GM19395 (cell line): ENCODE measurements at regions not wholly inside any gene's neighbourhood (a gene's known extent, or its start where the extent isn't known, plus 50 kb on each side); places are given as distances from the start of the nearest gene placed in this dataset.
"Not testable (repeated sequence)": the region's sequence is repeated elsewhere in the genome, so short reads cannot be mapped to it uniquely, and the experiment has no call there.

Experiments
- ATAC-seq: cut with Tn5 transposase; IDR thresholded peaks from one replicate; pipeline ENCODE4 v1.9.1; 2021; ENCODE audit warnings: mild to moderate bottlenecking, moderate library complexity; ENCODE audit not compliant: unreplicated experiment

DNA sequence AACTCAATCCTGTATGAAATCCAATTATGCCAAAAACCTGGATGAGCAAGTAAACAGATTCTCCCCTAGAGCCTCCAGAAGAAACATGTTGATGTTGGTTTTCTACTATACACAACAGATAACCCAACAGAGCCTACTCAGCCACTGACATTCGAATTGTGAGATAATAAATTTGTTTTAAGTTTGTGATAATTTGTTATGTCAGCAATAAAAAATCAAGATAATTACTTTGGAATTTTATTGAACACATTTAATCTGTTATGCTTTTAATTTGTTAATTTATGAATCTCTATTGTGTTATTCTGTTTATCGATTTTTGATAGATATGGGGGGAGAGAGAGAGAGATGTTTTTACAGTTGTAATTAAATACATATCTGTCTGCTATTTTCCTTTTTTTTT is 1016.1 kb upstream of the PCDH7 start:
- no peak for ATAC-seq

DNA sequence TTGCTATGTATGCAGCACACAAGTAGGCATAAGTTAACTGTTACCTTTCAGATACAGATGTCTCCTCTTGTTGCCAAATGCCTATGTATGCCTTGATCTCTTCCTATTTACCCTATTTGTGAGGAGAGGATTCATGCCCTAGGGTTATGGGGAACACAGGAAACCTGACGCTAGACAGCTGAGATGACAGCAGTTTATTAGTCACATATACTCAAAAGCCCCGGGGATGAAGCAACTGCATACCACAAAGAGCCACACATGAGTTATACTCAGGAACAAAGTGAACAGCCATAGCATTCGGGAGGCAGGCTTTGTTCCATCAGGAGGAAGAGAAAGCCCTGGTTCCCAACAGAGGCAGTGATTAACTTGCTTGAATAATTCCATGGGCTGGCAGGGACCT is 1011.7 kb upstream of the PCDH7 start:
- no peak for ATAC-seq

DNA sequence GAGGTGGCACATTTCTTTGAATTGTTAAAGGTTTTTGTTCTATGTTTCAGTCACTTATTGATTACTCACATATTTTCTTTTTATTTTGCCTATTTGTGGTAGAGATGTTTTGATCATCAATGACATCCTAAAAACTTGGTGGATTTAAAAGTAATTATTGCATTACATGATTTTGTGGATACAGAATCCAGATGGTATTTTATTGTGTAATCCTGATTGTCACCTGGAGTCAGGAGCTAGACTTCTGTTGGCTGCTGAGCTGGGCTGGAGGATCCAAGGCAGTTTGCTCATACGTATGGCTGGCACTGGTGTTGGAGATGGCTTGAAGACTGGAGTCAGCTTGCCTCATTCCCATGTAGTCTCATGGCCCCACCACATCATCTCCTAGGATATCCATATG is 1009.6 kb upstream of the PCDH7 start:
- no peak for ATAC-seq

DNA sequence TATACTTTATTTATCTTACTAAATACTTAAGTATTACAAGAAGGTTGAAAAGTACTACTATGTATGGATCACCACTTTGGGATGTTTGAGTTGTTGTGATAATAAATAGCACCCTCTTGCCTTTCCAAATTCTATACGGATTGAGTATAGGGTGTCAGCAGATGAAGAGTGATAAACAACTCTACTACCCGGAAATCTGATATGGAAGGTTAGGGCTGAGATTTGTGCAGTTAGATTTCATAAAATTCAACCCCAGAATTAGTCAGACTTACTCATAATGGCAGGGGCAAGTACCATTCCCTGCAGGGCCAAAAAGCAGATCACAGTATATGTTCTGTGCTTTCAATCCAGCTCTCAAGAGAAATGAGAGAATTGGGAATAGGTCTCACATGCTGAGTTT is 1008.9 kb upstream of the PCDH7 start:
- ATAC-seq, result no peak

DNA sequence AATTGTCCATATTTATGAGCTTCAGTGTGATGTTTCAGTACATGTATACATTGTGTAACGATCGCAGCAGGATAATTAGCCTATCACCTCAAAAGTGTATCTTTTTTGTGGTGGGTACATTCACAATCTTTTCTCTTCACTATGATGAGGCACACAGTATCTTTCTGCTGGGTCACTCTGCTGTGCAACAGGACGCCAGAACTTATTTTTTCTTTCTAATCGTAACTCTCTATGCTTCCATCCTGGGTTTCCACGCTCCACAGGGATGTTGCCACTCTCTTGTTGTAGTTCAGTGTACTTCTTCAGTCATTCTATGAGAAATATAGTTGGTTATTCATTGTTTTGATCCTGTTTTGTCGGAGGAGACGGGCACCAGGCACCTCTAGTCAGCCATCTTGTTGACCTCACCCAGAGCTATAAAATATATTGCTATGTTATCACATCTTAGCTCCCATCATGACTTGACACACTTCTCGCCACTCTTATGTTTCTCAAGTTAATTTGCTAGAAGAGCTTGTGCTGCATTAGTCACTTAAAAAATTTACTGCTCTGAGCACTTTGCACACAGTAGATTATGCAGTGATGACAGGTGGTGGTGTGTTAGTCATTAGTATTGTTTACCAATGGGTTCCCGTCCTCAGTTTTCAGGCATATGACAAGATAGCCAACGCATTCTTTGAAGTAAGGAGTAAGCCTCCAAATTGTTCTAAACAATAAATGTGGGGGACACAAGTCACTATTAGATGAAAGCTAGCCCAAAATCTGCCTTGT is 1002.7 kb upstream of the PCDH7 start:
- no peak for ATAC-seq

DNA sequence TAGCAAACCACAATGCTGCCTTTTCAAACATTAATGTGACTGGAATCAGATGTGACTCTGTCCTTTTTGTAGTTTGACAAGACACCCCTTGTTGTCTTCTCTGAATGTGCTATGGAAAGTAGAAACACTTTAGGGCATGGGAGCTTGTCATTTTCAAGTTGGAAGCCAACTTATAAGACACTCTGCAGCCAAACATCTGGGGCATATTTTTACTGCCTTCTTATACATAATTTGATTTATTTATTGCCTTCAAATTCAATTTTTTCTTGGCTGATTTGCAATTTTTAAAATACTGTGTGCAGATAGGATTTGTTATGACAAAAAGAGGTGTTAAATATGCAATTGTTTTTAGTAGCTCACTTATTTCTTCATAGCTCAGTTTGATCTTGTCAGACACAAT is 1002.0 kb upstream of the PCDH7 start:
- no peak for ATAC-seq

DNA sequence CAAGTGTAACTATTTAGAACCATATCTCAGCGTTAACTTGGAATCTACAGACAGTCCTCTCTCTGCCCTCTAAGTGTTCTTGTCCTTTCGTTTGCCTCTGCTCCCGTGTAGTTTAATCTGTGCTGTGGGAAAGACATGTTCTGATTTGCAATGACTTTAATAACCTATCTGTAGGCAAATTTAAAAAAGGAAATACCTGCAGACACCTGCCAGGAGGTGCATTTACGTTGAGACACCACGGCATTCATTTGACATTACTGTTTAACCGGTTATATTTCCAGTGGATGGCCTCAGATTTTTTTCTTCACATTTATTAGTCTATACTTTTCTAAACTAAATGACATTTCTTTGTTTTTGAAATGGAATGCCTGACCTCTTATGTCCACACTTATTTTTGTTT is 997.9 kb upstream of the PCDH7 start:
- ATAC-seq, result no peak

DNA sequence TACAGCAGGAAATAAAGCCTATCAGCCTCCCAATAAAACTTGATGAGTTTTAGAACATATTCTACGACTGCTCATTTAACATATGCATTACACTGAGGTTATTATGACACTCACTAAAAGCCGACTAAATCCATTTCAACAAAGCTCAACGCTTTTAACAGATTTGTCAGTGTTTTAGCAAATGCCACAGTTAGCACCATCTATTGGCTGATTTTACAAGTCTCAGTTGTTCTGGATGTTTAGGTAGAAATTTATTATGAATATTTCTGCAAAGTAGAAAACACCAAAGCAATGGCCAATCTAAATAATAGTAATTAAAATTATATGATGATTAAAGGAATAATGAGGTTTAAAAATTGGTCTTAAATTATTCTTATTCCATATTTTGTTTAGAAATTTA is 993.2 kb upstream of the PCDH7 start:
- no peak for ATAC-seq

DNA sequence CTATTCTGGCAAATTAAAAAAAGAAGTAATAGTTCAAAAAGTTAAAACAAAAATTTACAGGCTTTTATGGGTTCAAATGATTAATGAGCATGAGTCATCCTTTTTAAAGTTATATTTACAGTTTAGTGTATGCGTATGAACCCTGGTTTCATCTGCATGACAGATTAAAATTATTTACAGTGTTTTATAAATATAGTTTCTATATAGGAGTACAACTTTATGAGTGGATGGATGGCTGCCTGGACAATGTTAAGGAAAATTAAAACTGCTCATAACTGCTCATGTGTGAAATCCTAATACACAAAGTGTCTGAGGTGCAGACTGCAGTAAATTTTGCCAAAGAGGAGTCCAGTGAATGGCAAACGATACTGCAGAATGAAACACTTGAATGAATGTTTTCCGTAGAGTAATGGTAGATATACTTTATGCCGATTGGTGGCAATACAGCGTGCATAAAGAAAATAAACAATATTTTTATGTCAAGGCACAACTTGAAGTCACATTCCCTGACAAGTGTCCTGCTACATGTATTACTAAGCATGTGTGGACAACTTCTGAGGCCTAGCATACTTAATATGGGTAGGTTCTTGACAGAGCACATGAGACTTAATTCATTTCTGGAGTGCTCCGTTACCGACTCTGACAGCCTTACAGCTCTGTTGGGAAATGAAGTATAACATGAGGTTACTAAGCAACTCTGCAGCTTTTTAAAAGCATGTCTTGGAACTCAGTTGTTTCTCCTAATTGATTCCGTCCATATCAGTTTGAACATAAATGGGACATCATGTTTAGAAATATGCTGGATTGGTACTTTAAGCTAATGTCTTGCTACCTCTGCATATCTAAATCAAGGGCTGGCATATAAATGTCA is 985.6 kb upstream of the PCDH7 start:
- no peak for ATAC-seq

DNA sequence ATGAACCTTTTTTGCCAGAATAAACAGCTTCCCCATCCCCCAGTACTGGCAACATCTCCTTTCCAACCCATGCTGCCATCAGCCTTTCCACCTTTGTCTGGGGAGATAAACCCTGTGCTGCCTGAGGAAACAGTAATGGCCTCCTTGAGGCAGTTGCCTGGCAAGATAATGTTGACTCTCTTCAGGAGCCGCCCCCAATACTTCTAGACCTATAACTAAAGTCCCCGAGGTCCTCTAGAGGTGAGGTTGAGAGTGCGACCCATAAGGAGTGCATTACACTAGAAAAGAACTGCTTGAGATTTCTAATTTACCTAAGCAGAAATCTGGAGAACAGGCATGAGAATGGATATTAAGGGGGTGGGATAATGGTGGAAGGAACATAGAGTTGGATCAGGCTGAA is 963.2 kb upstream of the PCDH7 start:
- ATAC-seq, result no peak

DNA sequence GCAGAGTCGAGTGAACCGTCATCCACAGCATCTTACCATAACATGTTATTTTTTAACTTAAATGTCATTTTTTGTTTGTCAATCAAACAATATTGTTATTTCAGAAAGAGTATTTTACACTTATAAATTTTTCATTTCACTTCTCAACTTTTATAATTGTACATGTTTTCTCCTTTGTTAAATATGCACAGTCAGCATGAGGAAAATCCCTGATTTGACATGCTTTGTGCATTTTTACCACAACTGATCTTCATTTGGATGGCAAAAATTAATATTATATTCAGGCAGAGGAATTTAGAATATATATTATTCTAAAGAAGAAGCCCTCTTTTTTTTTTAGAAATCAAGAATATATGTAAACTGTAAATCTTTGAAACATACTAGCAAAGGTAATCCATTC is 958.0 kb upstream of the PCDH7 start:
- ATAC-seq, result no peak

DNA sequence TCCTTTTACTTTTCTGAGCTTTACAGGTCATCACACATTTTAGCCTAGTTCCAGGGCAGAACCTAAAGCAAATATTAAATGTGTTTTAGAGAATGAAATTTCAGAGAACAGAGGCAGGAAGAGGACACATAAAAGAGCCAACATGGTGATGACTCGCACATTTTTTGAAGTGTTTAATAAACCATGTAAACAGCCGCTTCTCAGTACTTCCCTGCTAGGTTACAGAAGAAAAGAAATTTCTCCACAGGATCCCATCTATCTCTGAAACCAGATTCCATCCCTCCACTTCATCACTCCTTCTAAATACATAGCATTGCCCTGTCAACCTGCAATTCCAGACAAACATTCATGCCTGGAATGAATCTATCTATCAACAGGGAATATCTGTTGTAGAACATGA is 949.5 kb upstream of the PCDH7 start:
- ATAC-seq, result no peak

DNA sequence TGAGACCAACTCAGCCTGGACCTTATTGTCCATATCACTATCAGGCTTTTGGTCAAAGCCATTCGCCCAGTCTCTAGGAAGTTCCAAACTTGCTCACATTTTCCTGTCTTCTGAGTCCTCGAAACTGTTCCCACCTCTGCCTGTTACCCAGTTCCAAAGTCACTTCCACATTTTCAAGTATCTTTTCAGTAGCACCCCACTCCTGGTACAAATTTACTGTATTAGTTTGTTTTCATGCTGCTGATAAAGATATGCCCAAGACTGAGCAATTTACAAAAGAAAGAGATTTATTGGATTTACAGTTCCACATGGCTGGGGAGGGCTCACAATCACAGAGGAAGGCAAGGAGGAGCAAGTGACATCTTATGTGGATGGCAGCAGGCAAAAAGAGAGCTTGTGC is 932.0 kb upstream of the PCDH7 start:
- not testable (repeated sequence) for ATAC-seq

DNA sequence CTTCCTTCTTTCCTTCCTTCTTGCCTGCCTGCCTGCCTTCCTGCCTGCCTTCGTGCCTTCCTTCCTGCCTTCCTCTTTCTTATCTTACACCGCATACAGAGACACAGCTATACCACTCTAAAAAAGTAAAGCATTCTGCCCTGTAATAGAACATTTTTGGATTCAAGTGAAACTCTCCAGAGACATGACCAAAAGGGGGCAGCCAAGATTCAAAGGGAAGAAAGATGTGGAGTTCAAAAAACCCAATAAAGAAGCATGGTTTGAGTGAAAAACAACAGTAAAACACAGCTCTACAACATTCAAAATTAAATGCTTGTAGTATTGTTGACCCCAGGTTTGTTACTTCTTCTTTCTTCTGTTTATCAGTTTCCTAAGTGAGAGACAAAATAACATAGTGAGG is 914.9 kb upstream of the PCDH7 start:
- no peak for ATAC-seq

DNA sequence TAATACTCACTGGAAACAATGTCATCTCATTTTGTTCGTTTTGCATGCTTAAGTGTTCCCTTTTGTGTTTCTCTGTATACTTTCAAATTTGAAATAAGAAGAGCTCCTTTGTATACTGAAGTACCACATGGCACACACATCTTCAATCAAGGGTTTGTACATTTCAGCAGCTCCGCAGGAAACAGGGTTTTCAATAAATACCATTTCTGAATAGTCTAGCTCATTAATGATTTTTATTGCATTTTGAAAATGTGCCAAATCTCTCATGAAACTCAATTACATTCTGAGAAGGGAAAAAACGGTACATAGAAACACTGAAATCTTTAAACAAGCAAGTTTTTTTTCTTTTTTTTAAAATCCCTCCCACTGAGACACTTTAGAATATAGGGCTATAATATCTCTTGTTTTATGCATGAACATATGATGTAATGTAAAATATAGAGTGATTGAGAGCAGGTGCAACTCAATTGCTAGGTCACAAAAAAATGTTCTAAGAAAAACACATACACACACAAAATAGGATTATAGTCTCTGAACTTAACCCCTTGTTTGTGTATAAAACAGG is 914.2 kb upstream of the PCDH7 start:
- no peak for ATAC-seq

DNA sequence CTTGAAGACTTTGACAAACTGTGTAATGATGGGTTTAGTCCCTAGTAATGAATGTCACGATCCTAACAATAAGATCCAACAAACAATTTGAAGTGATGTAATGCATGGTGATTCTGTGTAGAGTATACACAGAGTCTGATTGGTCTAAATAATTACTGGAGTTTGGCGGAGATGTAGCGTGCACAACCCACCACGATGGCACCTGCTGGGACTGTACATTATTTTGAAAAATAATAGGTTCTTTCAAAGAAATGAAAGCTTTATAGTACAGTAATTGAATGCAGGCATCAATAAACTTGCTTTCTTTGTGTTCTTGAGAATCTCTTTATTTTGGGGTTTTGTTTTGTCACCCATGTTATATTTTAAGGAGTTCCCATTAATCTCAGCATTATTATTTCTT is 902.2 kb upstream of the PCDH7 start:
- ATAC-seq, result no peak

DNA sequence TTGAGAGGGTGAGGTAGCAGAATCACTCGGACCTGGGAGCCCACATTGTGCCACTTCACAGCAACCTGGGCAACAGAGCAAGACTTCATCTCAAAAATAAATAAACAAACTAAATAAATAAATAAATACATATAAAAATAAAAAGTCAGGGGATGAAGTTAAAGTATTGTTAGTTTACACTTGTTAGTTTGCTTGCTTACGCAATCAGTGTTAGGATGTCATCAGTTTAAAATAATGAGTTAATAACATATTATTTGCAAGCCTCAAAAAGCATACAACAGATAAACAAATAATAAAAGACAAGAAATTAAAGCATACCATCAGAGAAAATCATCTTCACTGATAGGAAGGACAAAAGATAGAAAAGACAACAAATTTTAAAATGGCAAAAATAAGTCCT is 891.1 kb upstream of the PCDH7 start:
- ATAC-seq, result no peak

DNA sequence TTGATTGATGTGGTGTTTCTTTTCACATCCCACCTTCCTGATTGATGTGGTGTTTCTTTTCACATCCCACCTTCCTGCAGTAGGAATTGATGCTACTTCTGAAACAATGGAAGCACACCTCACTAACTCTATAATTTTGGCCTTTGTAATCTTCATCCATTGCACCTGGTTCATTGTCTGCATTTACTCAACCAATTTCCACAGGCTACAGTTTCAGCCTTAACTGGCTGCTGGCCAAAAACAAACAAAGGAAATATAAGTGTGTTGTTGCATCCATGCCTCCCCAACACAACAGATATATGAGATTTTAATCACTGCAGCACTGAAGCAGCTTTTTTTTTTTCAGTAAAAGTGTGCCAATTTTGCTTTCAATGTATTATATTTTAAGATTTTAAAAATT is 867.6 kb upstream of the PCDH7 start:
- no peak for ATAC-seq

DNA sequence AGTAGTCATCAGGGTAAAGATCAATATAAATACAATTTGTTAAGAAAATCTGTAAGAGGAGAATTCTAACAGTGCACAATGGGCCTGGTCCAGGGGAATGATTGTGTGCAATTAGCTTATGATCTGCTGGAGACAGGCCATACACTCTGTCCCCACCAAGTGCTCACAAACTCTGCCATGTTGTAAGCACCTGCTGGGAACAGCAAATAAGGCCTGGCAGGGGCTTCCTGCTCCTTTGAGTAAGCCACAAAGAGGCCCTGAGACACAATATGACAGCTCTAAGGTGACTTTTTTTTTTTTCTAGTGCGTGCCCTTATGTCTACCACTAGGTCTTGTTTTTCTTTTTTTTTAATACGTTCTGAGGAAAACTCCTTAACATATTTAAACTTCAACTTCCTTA is 866.3 kb upstream of the PCDH7 start:
- ATAC-seq, result no peak

DNA sequence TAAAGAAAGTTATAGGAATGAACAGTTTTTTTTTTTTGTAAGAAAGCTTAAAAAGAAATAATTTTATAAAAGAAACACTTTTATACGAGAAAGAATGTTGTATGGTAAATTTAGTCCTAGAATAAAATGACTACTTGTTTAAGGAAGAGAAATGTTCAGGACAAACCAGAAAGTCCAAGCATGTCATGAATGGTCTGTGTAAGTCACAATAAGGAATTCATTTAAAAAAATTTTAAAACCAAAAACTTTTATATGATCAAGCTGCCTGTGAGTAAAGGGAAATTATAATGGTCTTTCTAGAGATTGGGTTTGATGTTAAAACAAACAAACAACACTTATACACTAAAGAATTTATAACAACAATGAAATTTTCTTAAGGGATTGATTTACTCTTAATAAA is 858.9 kb upstream of the PCDH7 start:
- no peak for ATAC-seq

DNA sequence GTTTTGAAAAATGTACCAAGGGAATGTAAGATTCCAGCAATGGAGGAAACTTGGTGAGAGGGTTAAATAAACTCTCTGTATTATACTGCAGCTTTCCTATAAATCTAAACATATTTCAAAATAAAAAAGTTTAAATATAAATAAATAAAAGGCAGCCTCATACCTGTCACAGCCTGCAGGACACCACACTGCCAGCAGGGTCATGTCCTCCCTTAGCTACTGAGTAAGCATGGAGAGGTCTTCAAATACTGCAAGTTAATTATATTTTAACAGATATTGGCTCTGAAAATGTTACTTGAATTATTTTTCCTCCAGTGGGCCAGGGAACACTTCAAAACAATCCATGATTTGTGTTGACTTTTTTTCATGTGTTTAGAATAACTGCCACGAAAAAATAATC is 852.8 kb upstream of the PCDH7 start:
- ATAC-seq, result no peak

DNA sequence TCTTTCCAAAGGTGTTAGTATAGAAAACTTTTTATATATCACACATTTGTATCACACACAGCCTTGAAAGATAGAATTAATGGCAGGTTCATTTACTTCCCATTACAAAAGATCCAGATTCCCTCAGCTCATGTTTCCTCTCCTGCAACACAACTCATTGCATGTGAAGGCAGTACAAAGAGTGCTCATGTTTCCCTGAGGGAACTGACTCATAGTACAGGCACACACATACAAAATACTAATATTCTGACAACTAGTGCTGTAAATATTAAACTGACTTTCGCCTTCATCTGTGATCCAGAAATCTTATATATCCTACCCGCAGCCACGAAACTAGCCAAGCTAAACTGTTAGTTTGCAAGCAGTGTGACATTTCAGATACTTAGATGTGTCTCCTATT is 819.8 kb upstream of the PCDH7 start:
- no peak for ATAC-seq
